OCI-LY7 (cell line): ENCODE measurements at regions not wholly inside any gene's neighbourhood (a gene's known extent, or its start where the extent isn't known, plus 50 kb on each side); places are given as distances from the start of the nearest gene placed in this dataset.

ENCODE experiments used
- BruUV-seq: library from RNA; stranded (reverse); fragments of 400-500 nt; replicated peaks from 2 replicates; lab custom pipeline; 2021; lab: Mats Ljungman, UMichigan
- CTCF ChIA-PET: fragments of 300-600 bp; sonication (Branson Sonifier 250); formaldehyde crosslinking; loops from one replicate; lab custom pipeline; 2022; ENCODE audit warnings: antibody characterized with exemption; ENCODE audit not compliant: unreplicated experiment; lab: Charles Lee
- POLR2A ChIA-PET: fragments of 300-600 bp; sonication (Branson Sonifier 250); formaldehyde crosslinking; loops from one replicate; lab custom pipeline; 2022; ENCODE audit warnings: antibody characterized with exemption; lab: Charles Lee
- DNase-seq: peaks from one replicate; pipeline ENCODE4 v3.0.0-alpha.2; 2015; ENCODE audit warnings: low spot score
- H2AFZ ChIP-seq: fragments of 200-600 bp; sonication (generic), shearing (Covaris generic); 2 replicates; pipeline ENCODE4 v1.6.1; 2014; ENCODE audit warnings: mild to moderate bottlenecking, antibody characterized with exemption, low read length, moderate library complexity
- H3K27ac ChIP-seq: fragments of 200-600 bp; sonication (generic); 2 replicates; pipeline ENCODE4 v1.5.1; 2014; ENCODE audit warnings: mixed run types, low read depth, mild to moderate bottlenecking, moderate library complexity, low read length, inconsistent platforms; ENCODE audit not compliant: poor library complexity, severe bottlenecking
- H3K36me3 ChIP-seq: fragments of 200-600 bp; sonication (generic); 2 replicates; pipeline ENCODE4 v1.6.1; 2014; ENCODE audit warnings: mild to moderate bottlenecking, antibody characterized with exemption, low read length, moderate library complexity, mixed read lengths; ENCODE audit not compliant: insufficient read depth
- H3K4me1 ChIP-seq: fragments of 200-600 bp; sonication (generic); 2 replicates; pipeline ENCODE4 v1.5.1; 2014; ENCODE audit warnings: mild to moderate bottlenecking, low read length; ENCODE audit not compliant: insufficient read depth, poor library complexity, severe bottlenecking
- H3K4me2 ChIP-seq: fragments of 200-600 bp; sonication (generic); 2 replicates; pipeline ENCODE4 v1.6.1; 2014; ENCODE audit warnings: mild to moderate bottlenecking, low read length
- H3K4me3 ChIP-seq: fragments of 200-600 bp; sonication (generic); 2 replicates; pipeline ENCODE4 v1.5.1; 2014; ENCODE audit warnings: mild to moderate bottlenecking, low read depth, low read length; ENCODE audit not compliant: poor library complexity, severe bottlenecking
- H3K79me2 ChIP-seq: fragments of 200-600 bp; sonication (generic); 2 replicates; pipeline ENCODE4 v1.6.1; 2016; ENCODE audit warnings: low read depth, mild to moderate bottlenecking, low read length, moderate library complexity, mixed read lengths; ENCODE audit not compliant: insufficient read depth
- H3K9me2 ChIP-seq: fragments of 200-600 bp; sonication (generic); 2 replicates; pipeline ENCODE4 v1.6.1; 2016; ENCODE audit warnings: mild to moderate bottlenecking, low read length, mixed read lengths; ENCODE audit not compliant: insufficient read depth
- H3K9me3 ChIP-seq: fragments of 200-600 bp; sonication (generic); 2 replicates; pipeline ENCODE4 v1.6.1; 2014; ENCODE audit warnings: mild to moderate bottlenecking, mixed run types, low read length, mixed read lengths
- H4K20me1 ChIP-seq: fragments of 200-600 bp; sonication (generic); 2 replicates; pipeline ENCODE4 v1.6.1; 2014; ENCODE audit warnings: mild to moderate bottlenecking, antibody characterized with exemption, low read length, moderate library complexity, mixed read lengths; ENCODE audit not compliant: insufficient read depth
- CTCF ChIP-seq: fragments of 200-600 bp; sonication (generic); conservative IDR thresholded peaks from 2 replicates; pipeline ENCODE4 v1.5.1; 2014; ENCODE audit warnings: mild to moderate bottlenecking, antibody characterized with exemption, low read length, moderate library complexity, mixed read lengths
- EZH2phosphoT487 ChIP-seq: fragments of 200-600 bp; sonication (generic); IDR thresholded peaks from 2 replicates; pipeline ENCODE4 v1.6.1; 2018; ENCODE audit warnings: low read depth, borderline replicate concordance, mild to moderate bottlenecking, mixed run types, antibody characterized with exemption, low read length, moderate library complexity, mixed read lengths
- intact Hi-C: fragments of 100-400 bp; cut with micrococcal nuclease; formaldehyde crosslinking; loops from one replicate; pipeline ENCODE4 v1.10.0; 2022; ENCODE audit not compliant: unreplicated experiment

GRCh38 chr5:67879620-67880510, 335.7 kb upstream of the PIK3R1 start:
- H3K9me2 ChIP-seq = no peaks in the 10 kb centered on the region
- no peak overlapping the region for H2AFZ ChIP-seq
- H3K27ac ChIP-seq = no peak overlapping the region
- CTCF ChIA-PET = no interaction called here
- intact Hi-C loops = no loop called here
- no peak overlapping the region for H3K4me3 ChIP-seq
- H3K79me2 ChIP-seq = no peaks in the 10 kb centered on the region
- DNase-seq = no peak
- no peaks in the 10 kb centered on the region for H3K36me3 ChIP-seq
- BruUV-seq = no TSS peak
- H3K4me1 ChIP-seq = no peaks in the 10 kb centered on the region
- TF ChIP-seq EZH2phosphoT487 (no peak), CTCF (no peak)
- POLR2A ChIA-PET = interaction anchor here (0.5 kb wide), 1 partner anchor 169 kb away, joined by 3 read pairs; no protein-coding TSS in a partner anchor
- H3K4me2 ChIP-seq = no peak overlapping the region
- H4K20me1 ChIP-seq = no peaks in the 10 kb centered on the region
- H3K9me3 ChIP-seq = no peaks in the 10 kb centered on the region

- Histone ChIP-seq H4K20me1 (no peaks in the 10 kb centered on the region), H3K9me2 (no peaks in the 10 kb centered on the region), H3K9me3 (no peaks in the 10 kb centered on the region), H3K4me3 (no peak overlapping the region), H3K27ac (no peak overlapping the region), H3K4me1 (no peaks in the 10 kb centered on the region), H3K79me2 (no peaks in the 10 kb centered on the region), H3K4me2 (no peak overlapping the region), H3K36me3 (no peaks in the 10 kb centered on the region), H2AFZ (no peak overlapping the region)
- ChIA-PET POLR2A (interaction anchor here (0.5 to 0.6 kb wide), 2 partner anchors 73 to 168 kb away, joined by 3 read pairs; no protein-coding TSS in a partner anchor), CTCF (no interaction called here)
- intact Hi-C loops = no loop called here
- DNase-seq = no peak
- TF ChIP-seq EZH2phosphoT487 (no peak), CTCF (no peak)
- BruUV-seq = no TSS peak
Observed at GRCh38 chr5:67878933-67879332, 336.6 kb upstream of the PIK3R1 start.

- TF ChIP-seq EZH2phosphoT487 (no peak), CTCF (no peak)
Observed at GRCh38 chr5:67876371-67876770, 339.2 kb upstream of the PIK3R1 start.

More at GRCh38 chr5:67876371-67876770, 339.2 kb upstream of the PIK3R1 start:
- no peaks in the 10 kb centered on the region for H3K9me3 ChIP-seq
- no peak for DNase-seq
- intact Hi-C loops = no loop called here
- no peak overlapping the region for H3K4me2 ChIP-seq
- H3K27ac ChIP-seq = no peak overlapping the region
- no peaks in the 10 kb centered on the region for H3K79me2 ChIP-seq
- CTCF ChIA-PET = no interaction called here
- no peak overlapping the region for H3K4me3 ChIP-seq
- no peaks in the 10 kb centered on the region for H4K20me1 ChIP-seq
- POLR2A ChIA-PET = no interaction called here
- no peaks in the 10 kb centered on the region for H3K4me1 ChIP-seq
- BruUV-seq = no TSS peak
- H2AFZ ChIP-seq = no peak overlapping the region
- H3K36me3 ChIP-seq = no peaks in the 10 kb centered on the region
- no peaks in the 10 kb centered on the region for H3K9me2 ChIP-seq
